Liver (tissue), 3 donors: ENCODE measurements at regions not wholly inside any gene's neighbourhood (a gene's known extent, or its start where the extent isn't known, plus 50 kb on each side); places are given as distances from the start of the nearest gene placed in this dataset.

Source experiments
- CTCF ChIP-seq: fragments of 150-350 bp; IDR thresholded peaks from 2 replicates; pipeline ENCODE4 v1.5.1; 2017; ENCODE audit warnings: improper control_type of control experiment, low read depth, low read length; ENCODE audit not compliant: missing input control
- GABPA ChIP-seq, 2 donors: IDR thresholded peaks in 1 of 2; conservative IDR thresholded peaks in 1 of 2; 2 replicates each; pipeline ENCODE4 v1.6.1; 2016; ENCODE audit warnings: antibody characterized with exemption in 2 of 2, mild to moderate bottlenecking in 1 of 2, moderate library complexity in 1 of 2
- TF ChIP-seq, protein P1 (sequence below): IDR thresholded peaks from 2 replicates; pipeline ENCODE4 v1.6.1; 2016; ENCODE audit warnings: antibody characterized with exemption, mild to moderate bottlenecking
- donor health status: healthy.
- donor health status: healthy.

DNA sequence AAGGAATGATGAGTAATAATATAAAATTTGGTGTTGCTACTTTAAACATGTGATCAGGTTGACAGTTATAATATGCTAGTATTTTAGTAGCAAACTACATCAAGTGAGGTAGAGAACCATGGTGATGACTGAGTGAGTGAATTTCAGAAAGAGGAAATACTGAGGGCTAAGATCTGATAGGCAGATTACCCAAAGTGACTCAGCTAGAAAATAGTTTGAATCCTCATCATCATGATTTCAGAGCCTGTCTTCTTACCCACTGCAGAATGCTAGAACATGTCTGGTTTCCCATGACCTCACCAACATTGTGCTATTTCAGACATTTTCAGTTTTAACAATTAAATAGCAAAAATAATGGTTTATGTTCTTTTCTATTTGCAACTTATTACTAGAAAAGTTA is 602.1 kb downstream of the TAF11L14 start:
- TF ChIP-seq CTCF (no peak), GABPA (IDR thresholded peaks at IDR 0.05 in 1 of 2, conservative IDR thresholded peaks at IDR 0.05 in 1 of 2) (no peak)
- TF ChIP-seq, protein P1, sequence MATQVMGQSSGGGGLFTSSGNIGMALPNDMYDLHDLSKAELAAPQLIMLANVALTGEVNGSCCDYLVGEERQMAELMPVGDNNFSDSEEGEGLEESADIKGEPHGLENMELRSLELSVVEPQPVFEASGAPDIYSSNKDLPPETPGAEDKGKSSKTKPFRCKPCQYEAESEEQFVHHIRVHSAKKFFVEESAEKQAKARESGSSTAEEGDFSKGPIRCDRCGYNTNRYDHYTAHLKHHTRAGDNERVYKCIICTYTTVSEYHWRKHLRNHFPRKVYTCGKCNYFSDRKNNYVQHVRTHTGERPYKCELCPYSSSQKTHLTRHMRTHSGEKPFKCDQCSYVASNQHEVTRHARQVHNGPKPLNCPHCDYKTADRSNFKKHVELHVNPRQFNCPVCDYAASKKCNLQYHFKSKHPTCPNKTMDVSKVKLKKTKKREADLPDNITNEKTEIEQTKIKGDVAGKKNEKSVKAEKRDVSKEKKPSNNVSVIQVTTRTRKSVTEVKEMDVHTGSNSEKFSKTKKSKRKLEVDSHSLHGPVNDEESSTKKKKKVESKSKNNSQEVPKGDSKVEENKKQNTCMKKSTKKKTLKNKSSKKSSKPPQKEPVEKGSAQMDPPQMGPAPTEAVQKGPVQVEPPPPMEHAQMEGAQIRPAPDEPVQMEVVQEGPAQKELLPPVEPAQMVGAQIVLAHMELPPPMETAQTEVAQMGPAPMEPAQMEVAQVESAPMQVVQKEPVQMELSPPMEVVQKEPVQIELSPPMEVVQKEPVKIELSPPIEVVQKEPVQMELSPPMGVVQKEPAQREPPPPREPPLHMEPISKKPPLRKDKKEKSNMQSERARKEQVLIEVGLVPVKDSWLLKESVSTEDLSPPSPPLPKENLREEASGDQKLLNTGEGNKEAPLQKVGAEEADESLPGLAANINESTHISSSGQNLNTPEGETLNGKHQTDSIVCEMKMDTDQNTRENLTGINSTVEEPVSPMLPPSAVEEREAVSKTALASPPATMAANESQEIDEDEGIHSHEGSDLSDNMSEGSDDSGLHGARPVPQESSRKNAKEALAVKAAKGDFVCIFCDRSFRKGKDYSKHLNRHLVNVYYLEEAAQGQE: no peak
